ENCODE measurements at regions not wholly inside any gene's neighbourhood (a gene's known extent, or its start where the extent isn't known, plus 50 kb on each side); places are given as distances from the start of the nearest gene placed in this dataset.

DNA sequence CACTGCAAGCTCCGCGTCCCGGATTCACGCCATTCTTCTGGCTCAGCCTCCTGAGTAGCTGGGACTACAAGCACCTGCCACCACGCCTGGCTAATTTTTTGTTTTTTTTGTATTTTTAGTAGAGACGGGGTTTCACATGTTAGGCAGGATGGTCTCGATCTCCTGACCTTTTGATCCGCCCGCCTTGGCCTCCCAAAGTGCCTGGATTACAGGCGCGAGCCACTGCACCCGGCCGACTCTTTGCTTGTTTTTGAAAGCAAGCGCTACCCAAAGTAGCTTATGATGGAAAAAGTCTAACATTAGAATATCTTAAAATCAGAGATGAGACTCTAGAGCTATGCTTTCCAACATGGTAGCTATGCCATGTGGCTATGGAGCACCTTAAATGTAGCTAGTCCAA lies 585.5 kb upstream of the ITGA1 start:
- TF ChIP-seq, protein P1, sequence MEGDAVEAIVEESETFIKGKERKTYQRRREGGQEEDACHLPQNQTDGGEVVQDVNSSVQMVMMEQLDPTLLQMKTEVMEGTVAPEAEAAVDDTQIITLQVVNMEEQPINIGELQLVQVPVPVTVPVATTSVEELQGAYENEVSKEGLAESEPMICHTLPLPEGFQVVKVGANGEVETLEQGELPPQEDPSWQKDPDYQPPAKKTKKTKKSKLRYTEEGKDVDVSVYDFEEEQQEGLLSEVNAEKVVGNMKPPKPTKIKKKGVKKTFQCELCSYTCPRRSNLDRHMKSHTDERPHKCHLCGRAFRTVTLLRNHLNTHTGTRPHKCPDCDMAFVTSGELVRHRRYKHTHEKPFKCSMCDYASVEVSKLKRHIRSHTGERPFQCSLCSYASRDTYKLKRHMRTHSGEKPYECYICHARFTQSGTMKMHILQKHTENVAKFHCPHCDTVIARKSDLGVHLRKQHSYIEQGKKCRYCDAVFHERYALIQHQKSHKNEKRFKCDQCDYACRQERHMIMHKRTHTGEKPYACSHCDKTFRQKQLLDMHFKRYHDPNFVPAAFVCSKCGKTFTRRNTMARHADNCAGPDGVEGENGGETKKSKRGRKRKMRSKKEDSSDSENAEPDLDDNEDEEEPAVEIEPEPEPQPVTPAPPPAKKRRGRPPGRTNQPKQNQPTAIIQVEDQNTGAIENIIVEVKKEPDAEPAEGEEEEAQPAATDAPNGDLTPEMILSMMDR (IDR thresholded peaks at IDR 0.05), result no peak

DNA sequence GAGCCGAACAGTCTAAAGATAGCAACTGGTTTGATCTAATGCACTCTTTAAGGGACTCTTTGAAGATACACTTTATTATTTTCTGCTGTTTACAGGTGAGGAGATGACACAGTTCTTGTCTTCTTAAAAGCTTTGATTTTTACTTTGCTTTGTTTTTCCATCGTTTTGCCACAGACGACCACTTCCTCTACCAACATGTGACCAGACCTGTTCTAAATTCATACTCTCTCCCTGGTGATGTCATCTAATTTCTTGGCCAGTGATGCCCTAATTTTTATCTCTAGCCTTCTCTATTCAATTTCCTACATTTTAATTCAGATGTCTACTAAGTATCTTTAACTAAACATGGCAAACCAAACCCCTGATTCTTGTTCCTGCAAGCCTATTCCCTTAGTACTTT lies 583.4 kb upstream of the ITGA1 start:
- TF ChIP-seq, protein P1 (IDR thresholded peaks at IDR 0.05), result no peak

All from LNCAP (cell line).